Vagina (tissue), 2 donors: ENCODE measurements at regions not wholly inside any gene's neighbourhood (a gene's known extent, or its start where the extent isn't known, plus 50 kb on each side); places are given as distances from the start of the nearest gene placed in this dataset.

Experiments used
- CTCF ChIP-seq, 3 experiments: fragments of 450-650 bp in 2 of 3; fragments of 200-600 bp in 1 of 3; sonication (generic) in 1 of 3; IDR thresholded peaks; one replicate each; pipeline ENCODE4 v1.5.1; 2017 to 2019; ENCODE audit warnings: antibody characterized with exemption in 3 of 3, mild to moderate bottlenecking in 2 of 3, moderate library complexity in 2 of 3
- POLR2A ChIP-seq, 2 donors: fragments of 450-650 bp; IDR thresholded peaks; one replicate each; pipeline ENCODE4 v1.6.1; 2017; ENCODE audit warnings: antibody characterized with exemption in 2 of 2, mild to moderate bottlenecking in 2 of 2, moderate library complexity in 2 of 2
- POLR2AphosphoS5 ChIP-seq, 2 donors: sonication (generic); formaldehyde crosslinking; IDR thresholded peaks; one replicate each; pipeline ENCODE4 v1.9.0; 2017; ENCODE audit warnings: antibody characterized with exemption in 2 of 2, mild to moderate bottlenecking in 2 of 2, low read depth in 1 of 2; ENCODE audit not compliant: insufficient read depth in 1 of 2

- TF ChIP-seq CTCF (IDR thresholded peaks at IDR 0.05) (no peak), POLR2A (IDR thresholded peaks at IDR 0.05) (no peak), POLR2AphosphoS5 (IDR thresholded peaks at IDR 0.05; ENCODE audit: insufficient read depth in 1 of 2, low read depth in 1 of 2) (no peak)
Measured at GRCh38 chr16:29148131-29148691, 163.4 kb downstream of the LAT start.
